ENCODE measurements at regions not wholly inside any gene's neighbourhood (a gene's known extent, or its start where the extent isn't known, plus 50 kb on each side); places are given as distances from the start of the nearest gene placed in this dataset.

DNA sequence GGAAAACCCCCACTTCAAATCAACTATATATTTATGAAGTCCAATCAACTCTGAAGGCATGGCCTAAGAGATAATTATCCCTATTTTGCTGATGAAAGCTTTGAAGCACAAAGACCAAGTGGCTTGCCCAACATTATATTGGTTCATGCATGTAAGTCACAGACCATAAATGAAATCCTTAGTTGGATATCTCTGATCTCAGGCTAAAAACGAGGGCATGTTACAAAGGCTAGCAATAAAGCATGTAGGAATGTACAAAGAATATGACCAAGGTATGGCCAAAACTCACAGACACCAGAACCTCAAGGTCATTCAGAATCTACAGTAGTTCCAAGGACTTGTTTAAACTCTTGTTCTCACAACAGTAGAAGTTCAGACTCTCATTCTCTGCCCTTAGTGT, 100.2 kb upstream of the SESN3 start:
- Histone ChIP-seq H4K8ac (ENCODE audit: extremely low read depth, insufficient read depth, low read length) (no peak overlapping the region), H2BK20ac (ENCODE audit: low read length) (no peak overlapping the region), H2BK120ac (replicated peaks; ENCODE audit: low read depth, low read length) (no peak overlapping the region), H2BK5ac (ENCODE audit: low read depth, low read length) (no peak overlapping the region), H3K9me3 (ENCODE audit: insufficient read depth in 2 of 2, low read depth in 1 of 2, low read length in 1 of 2) (no peaks in the 10 kb centered on the region), H3K79me2 (ENCODE audit: control insufficient read depth in 1 of 2, insufficient read depth in 2 of 2, low read length in 2 of 2) (no peaks in the 10 kb centered on the region), H2BK12ac (ENCODE audit: low read depth, low read length) (no peak overlapping the region), H3K27me3 (replicated peaks in 1 of 4; ENCODE audit: control insufficient read depth in 3 of 4, extremely low read depth in 1 of 4, insufficient read depth in 3 of 4, low read length in 3 of 4) (no peaks in the 10 kb centered on the region), H3K23me2 (ENCODE audit: low read depth, low read length) (no peaks in the 10 kb centered on the region), H4K20me1 (replicated peaks in 1 of 2; ENCODE audit: control insufficient read depth in 1 of 2, insufficient read depth in 2 of 2, low read length in 2 of 2) (no peaks in the 10 kb centered on the region), H3K4ac (replicated peaks; ENCODE audit: insufficient read length, low read depth, low read length) (no peak overlapping the region), H3K4me1 (replicated peaks in 1 of 4; ENCODE audit: control insufficient read depth in 3 of 4, insufficient read depth in 4 of 4, low read length in 3 of 4) (peaks cover 0 to 9% (median 3%) of the 10 kb centered on the region in 4 experiments; a peak in 6 of 7 replicates), H3K18ac (ENCODE audit: extremely low read depth, low read length) (no peak overlapping the region), H2BK15ac (ENCODE audit: low read length) (no peak overlapping the region), H2AK5ac (ENCODE audit: low read depth, low read length) (no peak overlapping the region), H3K4me3 (ENCODE audit: extremely low read depth in 1 of 4, insufficient read depth in 2 of 4, low read depth in 3 of 4, low read length in 4 of 4) (no peak overlapping the region), H3K23ac (ENCODE audit: insufficient read length) (no peak overlapping the region), H2AFZ (ENCODE audit: low read length) (no peak overlapping the region), H3K27ac (ENCODE audit: low read depth, low read length) (no peak overlapping the region), H4K91ac (replicated peaks; ENCODE audit: insufficient read length, low read length) (no peak overlapping the region), H3K79me1 (ENCODE audit: low read depth, low read length) (no peaks in the 10 kb centered on the region), H3K9ac (replicated peaks in 1 of 4; ENCODE audit: extremely low read depth in 1 of 4, low read depth in 3 of 4, low read length in 3 of 4) (no peak overlapping the region), H3K36me3 (ENCODE audit: control insufficient read depth in 2 of 4, insufficient read depth in 4 of 4, low read length in 3 of 4) (no peaks in the 10 kb centered on the region), H3K56ac (replicated peaks; ENCODE audit: insufficient read length, low read depth, low read length) (no peak overlapping the region), H3K4me2 (ENCODE audit: insufficient read depth in 1 of 2, low read depth in 2 of 2, low read length in 2 of 2) (no peak overlapping the region), H3K14ac (ENCODE audit: insufficient read length) (no peak overlapping the region), H4K5ac (ENCODE audit: insufficient read length, low read depth, low read length) (no peak overlapping the region)
- WGBS, 2 experiments (ENCODE audit: extremely low coverage in 1 of 2, insufficient coverage in 1 of 2, insufficient read length in 1 of 2, insufficient replicate concordance in 2 of 2, low coverage in 1 of 2, low lambda C conversion rate in 2 of 2, missing lambda C conversion rate in 1 of 2) = 85% methylated on average over 1 of the region's 1 CpG; no CpG with 5 or more reads in 1 of the 2 experiments
- no peak for FAIRE-seq
- CTCF ChIA-PET (ENCODE audit: partially characterized antibody) = interaction anchor here (1.3 kb wide), 1 partner anchor 28 kb away, joined by 4 read pairs; no protein-coding TSS in a partner anchor
- no peak for DNase-seq (ENCODE audit: low read depth in 1 of 2, low spot score in 2 of 2)
- POLR2A ChIA-PET (ENCODE audit: partially characterized antibody) = interaction anchor here (1.7 kb wide), 1 partner anchor 13 kb away, joined by 3 read pairs; no protein-coding TSS in a partner anchor
- TF ChIP-seq SUZ12 (IDR thresholded peaks at IDR 0.05; ENCODE audit: low read length) (no peak), FOSL1 (IDR thresholded peaks at IDR 0.05; ENCODE audit: insufficient read depth, low read depth, low read length) (no peak), SIX5 (IDR thresholded peaks at IDR 0.05; ENCODE audit: low read depth, low read length) (no peak), YY1 (IDR thresholded peaks at IDR 0.05; ENCODE audit: low read depth, low read length) (no peak), SIN3A (conservative IDR thresholded peaks at IDR 0.05 in 1 of 2, IDR thresholded peaks at IDR 0.05 in 1 of 2; ENCODE audit: low read depth in 1 of 2, low read length in 2 of 2) (no peak), GTF2F1 (IDR thresholded peaks at IDR 0.05; ENCODE audit: borderline replicate concordance, low read depth, low read length) (no peak), NRF1 (IDR thresholded peaks at IDR 0.05; ENCODE audit: low read depth, low read length) (no peak), TEAD4 (IDR thresholded peaks at IDR 0.05; ENCODE audit: low read depth, low read length) (no peak), SAP30 (IDR thresholded peaks at IDR 0.05; ENCODE audit: insufficient read depth, insufficient replicate concordance, low read length) (no peak)
- TF ChIP-seq, protein P1, sequence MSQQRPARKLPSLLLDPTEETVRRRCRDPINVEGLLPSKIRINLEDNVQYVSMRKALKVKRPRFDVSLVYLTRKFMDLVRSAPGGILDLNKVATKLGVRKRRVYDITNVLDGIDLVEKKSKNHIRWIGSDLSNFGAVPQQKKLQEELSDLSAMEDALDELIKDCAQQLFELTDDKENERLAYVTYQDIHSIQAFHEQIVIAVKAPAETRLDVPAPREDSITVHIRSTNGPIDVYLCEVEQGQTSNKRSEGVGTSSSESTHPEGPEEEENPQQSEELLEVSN (IDR thresholded peaks at IDR 0.05) = no peak
- TF ChIP-seq, protein P2, sequence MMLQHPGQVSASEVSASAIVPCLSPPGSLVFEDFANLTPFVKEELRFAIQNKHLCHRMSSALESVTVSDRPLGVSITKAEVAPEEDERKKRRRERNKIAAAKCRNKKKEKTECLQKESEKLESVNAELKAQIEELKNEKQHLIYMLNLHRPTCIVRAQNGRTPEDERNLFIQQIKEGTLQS (IDR thresholded peaks at IDR 0.05; ENCODE audit: insufficient read depth, low read depth, low read length) = no peak
- TF ChIP-seq, protein P3, sequence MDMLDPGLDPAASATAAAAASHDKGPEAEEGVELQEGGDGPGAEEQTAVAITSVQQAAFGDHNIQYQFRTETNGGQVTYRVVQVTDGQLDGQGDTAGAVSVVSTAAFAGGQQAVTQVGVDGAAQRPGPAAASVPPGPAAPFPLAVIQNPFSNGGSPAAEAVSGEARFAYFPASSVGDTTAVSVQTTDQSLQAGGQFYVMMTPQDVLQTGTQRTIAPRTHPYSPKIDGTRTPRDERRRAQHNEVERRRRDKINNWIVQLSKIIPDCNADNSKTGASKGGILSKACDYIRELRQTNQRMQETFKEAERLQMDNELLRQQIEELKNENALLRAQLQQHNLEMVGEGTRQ (IDR thresholded peaks at IDR 0.05; ENCODE audit: low read length) = no peak
